GM23338 (cell line): ENCODE measurements at regions not wholly inside any gene's neighbourhood (a gene's known extent, or its start where the extent isn't known, plus 50 kb on each side); places are given as distances from the start of the nearest gene placed in this dataset.

Source experiments
- ATAC-seq: fragments of 200-7000 bp; cut with Tn5 transposase; 3 replicates; pipeline ENCODE4 v1.9.1; 2020
- DNase-seq: peaks from one replicate; pipeline ENCODE4 v3.0.0-alpha.2; 2015; ENCODE audit warnings: low spot score
- H2AFZ ChIP-seq: fragments of 200-600 bp; sonication (generic); 2 replicates; pipeline ENCODE4 v1.8.0; 2016; ENCODE audit warnings: antibody characterized with exemption, mild to moderate bottlenecking, moderate library complexity
- H3F3A ChIP-seq: fragments of 200-600 bp; sonication (generic); replicated peaks from 2 replicates; pipeline ENCODE4 v1.8.0; 2017; ENCODE audit warnings: antibody characterized with exemption, mixed run types, low read depth
- H3K27ac ChIP-seq: fragments of 200-600 bp; sonication (generic); 2 replicates; pipeline ENCODE4 v1.6.1; 2016; ENCODE audit warnings: low read depth
- H3K27me3 ChIP-seq: fragments of 200-600 bp; sonication (generic); 2 replicates; pipeline ENCODE4 v1.8.0; 2016; ENCODE audit warnings: mild to moderate bottlenecking, mixed run types, moderate library complexity; ENCODE audit not compliant: insufficient read depth
- H3K36me3 ChIP-seq: fragments of 200-600 bp; sonication (generic); 2 replicates; pipeline ENCODE4 v1.8.0; 2016; ENCODE audit warnings: mild to moderate bottlenecking; ENCODE audit not compliant: insufficient read depth
- H3K4me1 ChIP-seq: fragments of 200-600 bp; sonication (generic); 2 replicates; pipeline ENCODE4 v1.8.0; 2016; ENCODE audit warnings: mild to moderate bottlenecking, moderate library complexity; ENCODE audit not compliant: insufficient read depth
- H3K4me2 ChIP-seq: fragments of 200-600 bp; sonication (generic); 2 replicates; pipeline ENCODE4 v1.7.1; 2017; ENCODE audit warnings: mixed run types
- H3K4me3 ChIP-seq: fragments of 200-600 bp; sonication (generic); 2 replicates; pipeline ENCODE4 v1.6.1; 2016; ENCODE audit warnings: mixed run types
- H3K79me2 ChIP-seq: fragments of 200-600 bp; sonication (generic); replicated peaks from 2 replicates; pipeline ENCODE4 v1.8.0; 2017; ENCODE audit warnings: mild to moderate bottlenecking; ENCODE audit not compliant: insufficient read depth
- H3K9me2 ChIP-seq: fragments of 200-600 bp; sonication (generic); 2 replicates; pipeline ENCODE4 v1.8.0; 2017; ENCODE audit not compliant: insufficient read depth
- H4K20me1 ChIP-seq: fragments of 200-600 bp; sonication (generic); replicated peaks from 2 replicates; pipeline ENCODE4 v1.8.0; 2017; ENCODE audit warnings: mild to moderate bottlenecking; ENCODE audit not compliant: insufficient read depth
- H3K27ac Mint-ChIP-seq: 2 replicates; pipeline ENCODE4 v1.8.0; 2020; ENCODE audit warnings: inconsistent platforms, mild to moderate bottlenecking, moderate library complexity, mixed read lengths
- H3K27me3 Mint-ChIP-seq: 3 replicates; pipeline ENCODE4 v1.8.0; 2022; ENCODE audit warnings: low read depth, mild to moderate bottlenecking, moderate library complexity, mixed read lengths, inconsistent platforms; ENCODE audit not compliant: insufficient read depth, poor library complexity
- H3K36me3 Mint-ChIP-seq: 3 replicates; pipeline ENCODE4 v1.8.0; 2021; ENCODE audit warnings: low read depth, mild to moderate bottlenecking, inconsistent platforms, moderate library complexity, mixed read lengths
- H3K4me1 Mint-ChIP-seq: 3 replicates; pipeline ENCODE4 v1.8.0; 2020; ENCODE audit warnings: mild to moderate bottlenecking, inconsistent platforms, mixed read lengths
- H3K4me3 Mint-ChIP-seq: 3 replicates; pipeline ENCODE4 v1.8.0; 2021; ENCODE audit warnings: moderate library complexity, mild to moderate bottlenecking, inconsistent platforms, mixed read lengths
- H3K9me3 Mint-ChIP-seq: 3 replicates; pipeline ENCODE4 v1.8.0; 2020; ENCODE audit warnings: moderate library complexity, mild to moderate bottlenecking, inconsistent platforms, mixed read lengths
- CREB1 ChIP-seq: fragments of 250-450 bp; sonication (Bioruptor Pico); IDR thresholded peaks from 2 replicates; pipeline ENCODE4 v1.5.0; 2020; ENCODE audit warnings: low read depth, mild to moderate bottlenecking, moderate library complexity
- EZH2phosphoT487 ChIP-seq: fragments of 200-600 bp; sonication (generic); IDR thresholded peaks from one replicate; pipeline ENCODE4 v1.8.1; 2018; ENCODE audit warnings: antibody characterized with exemption; ENCODE audit not compliant: unreplicated experiment
- JUNB ChIP-seq: IDR thresholded peaks from one replicate; pipeline ENCODE4 v1.6.1; 2016; ENCODE audit warnings: antibody characterized with exemption; ENCODE audit not compliant: unreplicated experiment
- NANOG ChIP-seq: IDR thresholded peaks from 2 replicates; pipeline ENCODE4 v1.6.1; 2016; ENCODE audit warnings: antibody characterized with exemption, borderline replicate concordance
- STAT1 ChIP-seq: IDR thresholded peaks from one replicate; pipeline ENCODE4 v1.6.1; 2016; ENCODE audit warnings: antibody characterized with exemption; ENCODE audit not compliant: unreplicated experiment
- ZNF331 ChIP-seq: fragments of 250-450 bp; sonication (Bioruptor Pico); IDR thresholded peaks from 2 replicates; pipeline ENCODE4 v1.5.0; 2020; ENCODE audit warnings: low read depth, mild to moderate bottlenecking, moderate library complexity
- TF ChIP-seq, protein P1 (sequence below): fragments of 250-450 bp; sonication (Bioruptor Pico); IDR thresholded peaks from 2 replicates; pipeline ENCODE4 v1.5.0; 2020; ENCODE audit warnings: mild to moderate bottlenecking, moderate library complexity
- TF ChIP-seq, protein P2 (sequence below), 2 experiments: fragments of 200-600 bp in 1 of 2; sonication (generic) in 1 of 2; conservative IDR thresholded peaks; 2 replicates each; pipeline versions ENCODE4 v1.5.1 to v1.6.1; 2016 to 2017; ENCODE audit warnings: antibody characterized with exemption in 2 of 2, low read depth in 2 of 2, mild to moderate bottlenecking in 2 of 2, moderate library complexity in 1 of 2

DNA sequence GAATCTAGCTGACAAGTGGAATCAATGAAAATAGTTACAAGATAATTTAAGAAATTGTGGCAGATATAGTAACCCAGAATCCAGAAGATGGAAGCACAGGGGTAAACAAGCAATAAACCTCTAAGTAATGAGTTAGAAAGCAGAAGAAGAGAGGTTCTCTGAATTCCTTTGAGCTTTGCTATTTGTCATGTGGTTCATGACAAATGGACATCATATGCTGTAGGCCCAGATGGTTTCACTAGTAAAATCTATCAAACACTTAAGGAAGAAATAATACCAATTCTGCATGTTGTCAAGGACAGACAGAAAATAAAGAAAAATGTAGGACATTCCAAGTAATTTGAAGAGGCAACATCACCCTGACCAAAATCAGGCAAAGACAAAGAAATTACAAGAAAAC is 480.8 kb upstream of the INTU start (continued):
- TF ChIP-seq, protein P1, sequence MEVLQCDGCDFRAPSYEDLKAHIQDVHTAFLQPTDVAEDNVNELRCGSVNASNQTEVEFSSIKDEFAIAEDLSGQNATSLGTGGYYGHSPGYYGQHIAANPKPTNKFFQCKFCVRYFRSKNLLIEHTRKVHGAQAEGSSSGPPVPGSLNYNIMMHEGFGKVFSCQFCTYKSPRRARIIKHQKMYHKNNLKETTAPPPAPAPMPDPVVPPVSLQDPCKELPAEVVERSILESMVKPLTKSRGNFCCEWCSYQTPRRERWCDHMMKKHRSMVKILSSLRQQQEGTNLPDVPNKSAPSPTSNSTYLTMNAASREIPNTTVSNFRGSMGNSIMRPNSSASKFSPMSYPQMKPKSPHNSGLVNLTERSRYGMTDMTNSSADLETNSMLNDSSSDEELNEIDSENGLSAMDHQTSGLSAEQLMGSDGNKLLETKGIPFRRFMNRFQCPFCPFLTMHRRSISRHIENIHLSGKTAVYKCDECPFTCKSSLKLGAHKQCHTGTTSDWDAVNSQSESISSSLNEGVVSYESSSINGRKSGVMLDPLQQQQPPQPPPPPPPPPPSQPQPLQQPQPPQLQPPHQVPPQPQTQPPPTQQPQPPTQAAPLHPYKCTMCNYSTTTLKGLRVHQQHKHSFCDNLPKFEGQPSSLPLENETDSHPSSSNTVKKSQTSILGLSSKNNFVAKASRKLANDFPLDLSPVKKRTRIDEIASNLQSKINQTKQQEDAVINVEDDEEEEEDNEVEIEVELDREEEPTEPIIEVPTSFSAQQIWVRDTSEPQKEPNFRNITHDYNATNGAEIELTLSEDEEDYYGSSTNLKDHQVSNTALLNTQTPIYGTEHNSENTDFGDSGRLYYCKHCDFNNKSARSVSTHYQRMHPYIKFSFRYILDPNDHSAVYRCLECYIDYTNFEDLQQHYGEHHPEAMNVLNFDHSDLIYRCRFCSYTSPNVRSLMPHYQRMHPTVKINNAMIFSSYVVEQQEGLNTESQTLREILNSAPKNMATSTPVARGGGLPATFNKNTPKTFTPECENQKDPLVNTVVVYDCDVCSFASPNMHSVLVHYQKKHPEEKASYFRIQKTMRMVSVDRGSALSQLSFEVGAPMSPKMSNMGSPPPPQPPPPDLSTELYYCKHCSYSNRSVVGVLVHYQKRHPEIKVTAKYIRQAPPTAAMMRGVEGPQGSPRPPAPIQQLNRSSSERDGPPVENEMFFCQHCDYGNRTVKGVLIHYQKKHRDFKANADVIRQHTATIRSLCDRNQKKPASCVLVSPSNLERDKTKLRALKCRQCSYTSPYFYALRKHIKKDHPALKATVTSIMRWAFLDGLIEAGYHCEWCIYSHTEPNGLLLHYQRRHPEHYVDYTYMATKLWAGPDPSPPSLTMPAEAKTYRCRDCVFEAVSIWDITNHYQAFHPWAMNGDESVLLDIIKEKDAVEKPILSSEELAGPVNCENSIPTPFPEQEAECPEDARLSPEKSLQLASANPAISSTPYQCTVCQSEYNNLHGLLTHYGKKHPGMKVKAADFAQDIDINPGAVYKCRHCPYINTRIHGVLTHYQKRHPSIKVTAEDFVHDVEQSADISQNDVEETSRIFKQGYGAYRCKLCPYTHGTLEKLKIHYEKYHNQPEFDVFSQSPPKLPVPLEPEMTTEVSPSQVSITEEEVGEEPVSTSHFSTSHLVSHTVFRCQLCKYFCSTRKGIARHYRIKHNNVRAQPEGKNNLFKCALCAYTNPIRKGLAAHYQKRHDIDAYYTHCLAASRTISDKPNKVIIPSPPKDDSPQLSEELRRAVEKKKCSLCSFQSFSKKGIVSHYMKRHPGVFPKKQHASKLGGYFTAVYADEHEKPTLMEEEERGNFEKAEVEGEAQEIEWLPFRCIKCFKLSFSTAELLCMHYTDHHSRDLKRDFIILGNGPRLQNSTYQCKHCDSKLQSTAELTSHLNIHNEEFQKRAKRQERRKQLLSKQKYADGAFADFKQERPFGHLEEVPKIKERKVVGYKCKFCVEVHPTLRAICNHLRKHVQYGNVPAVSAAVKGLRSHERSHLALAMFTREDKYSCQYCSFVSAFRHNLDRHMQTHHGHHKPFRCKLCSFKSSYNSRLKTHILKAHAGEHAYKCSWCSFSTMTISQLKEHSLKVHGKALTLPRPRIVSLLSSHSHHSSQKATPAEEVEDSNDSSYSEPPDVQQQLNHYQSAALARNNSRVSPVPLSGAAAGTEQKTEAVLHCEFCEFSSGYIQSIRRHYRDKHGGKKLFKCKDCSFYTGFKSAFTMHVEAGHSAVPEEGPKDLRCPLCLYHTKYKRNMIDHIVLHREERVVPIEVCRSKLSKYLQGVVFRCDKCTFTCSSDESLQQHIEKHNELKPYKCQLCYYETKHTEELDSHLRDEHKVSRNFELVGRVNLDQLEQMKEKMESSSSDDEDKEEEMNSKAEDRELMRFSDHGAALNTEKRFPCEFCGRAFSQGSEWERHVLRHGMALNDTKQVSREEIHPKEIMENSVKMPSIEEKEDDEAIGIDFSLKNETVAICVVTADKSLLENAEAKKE (CRISPR knock-in tag), result no peak
- TF ChIP-seq, protein P2, sequence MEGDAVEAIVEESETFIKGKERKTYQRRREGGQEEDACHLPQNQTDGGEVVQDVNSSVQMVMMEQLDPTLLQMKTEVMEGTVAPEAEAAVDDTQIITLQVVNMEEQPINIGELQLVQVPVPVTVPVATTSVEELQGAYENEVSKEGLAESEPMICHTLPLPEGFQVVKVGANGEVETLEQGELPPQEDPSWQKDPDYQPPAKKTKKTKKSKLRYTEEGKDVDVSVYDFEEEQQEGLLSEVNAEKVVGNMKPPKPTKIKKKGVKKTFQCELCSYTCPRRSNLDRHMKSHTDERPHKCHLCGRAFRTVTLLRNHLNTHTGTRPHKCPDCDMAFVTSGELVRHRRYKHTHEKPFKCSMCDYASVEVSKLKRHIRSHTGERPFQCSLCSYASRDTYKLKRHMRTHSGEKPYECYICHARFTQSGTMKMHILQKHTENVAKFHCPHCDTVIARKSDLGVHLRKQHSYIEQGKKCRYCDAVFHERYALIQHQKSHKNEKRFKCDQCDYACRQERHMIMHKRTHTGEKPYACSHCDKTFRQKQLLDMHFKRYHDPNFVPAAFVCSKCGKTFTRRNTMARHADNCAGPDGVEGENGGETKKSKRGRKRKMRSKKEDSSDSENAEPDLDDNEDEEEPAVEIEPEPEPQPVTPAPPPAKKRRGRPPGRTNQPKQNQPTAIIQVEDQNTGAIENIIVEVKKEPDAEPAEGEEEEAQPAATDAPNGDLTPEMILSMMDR (conservative IDR thresholded peaks at IDR 0.05; ENCODE audit: low read depth in 2 of 2), result no peak
- no peak for TF ChIP-seq CREB1
- no peak for TF ChIP-seq NANOG
- no peak for TF ChIP-seq STAT1
- TF ChIP-seq EZH2phosphoT487, result no peak

DNA sequence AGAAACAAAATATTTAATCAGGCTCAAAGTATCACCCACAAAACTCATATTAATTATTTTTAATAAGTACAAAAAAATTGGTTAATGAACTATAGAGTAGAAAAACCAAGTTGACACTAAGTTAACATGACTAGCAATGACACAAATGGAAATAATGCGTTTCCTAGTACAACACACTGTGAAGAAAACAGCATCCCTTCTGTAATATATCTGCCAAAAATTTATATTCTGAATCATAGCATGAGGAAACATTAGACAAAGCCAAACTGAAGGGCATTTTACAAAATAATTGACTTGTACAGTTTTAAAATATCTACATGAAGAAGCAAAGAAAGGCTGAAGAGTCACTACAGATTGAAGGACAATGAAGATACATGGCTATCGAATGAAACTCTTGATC is 477.6 kb upstream of the INTU start:
- H3K9me3 Mint-ChIP-seq, result peaks cover 5% of the 10 kb centered on the region; the same call in 2 of the 3 replicates
- Histone ChIP-seq H2AFZ (no peak overlapping the region), H3K9me2 (0 out of 2 replicates have a peak, but pooled peaks cover 2% of the 10 kb centered on the region), H3K27me3 (no peaks in the 10 kb centered on the region), H3F3A (no peaks in the 10 kb centered on the region), H3K4me2 (no peak overlapping the region), H3K4me3 (no peak overlapping the region), H3K4me1 (no peaks in the 10 kb centered on the region; the same call in 1 of the 2 replicates), H3K79me2 (no peaks in the 10 kb centered on the region), H3K36me3 (no peaks in the 10 kb centered on the region), H3K27ac (no peak overlapping the region), H4K20me1 (no peaks in the 10 kb centered on the region)
- peaks cover 2% of the 10 kb centered on the region for H3K36me3 Mint-ChIP-seq
- H3K4me1 Mint-ChIP-seq, result no peaks in the 10 kb centered on the region
- TF ChIP-seq EZH2phosphoT487 (no peak), JUNB (no peak), ZNF331 (CRISPR knock-in tag) (no peak)
- TF ChIP-seq, protein P1 (CRISPR knock-in tag), result no peak
- DNase-seq, result no peak
- H3K27ac Mint-ChIP-seq, result no peak overlapping the region
- no peak for ATAC-seq
- H3K27me3 Mint-ChIP-seq, result no peaks in the 10 kb centered on the region
- no peak overlapping the region for H3K4me3 Mint-ChIP-seq
